ENCODE measurements at regions not wholly inside any gene's neighbourhood (a gene's known extent, or its start where the extent isn't known, plus 50 kb on each side); places are given as distances from the start of the nearest gene placed in this dataset.

- DNase-seq (ENCODE audit: low read depth, low spot score), result peak; percentile 29
Observed at GRCh38 chr14:66359500-66359899, 126.7 kb upstream of the CCDC196 start.

GRCh38 chr14:66360366-66360926, 125.7 kb upstream of the CCDC196 start:
- DNase-seq (ENCODE audit: low read depth, low spot score), result no peak

GRCh38 chr14:66361013-66361412, 125.2 kb upstream of the CCDC196 start:
- DNase-seq (ENCODE audit: low read depth, low spot score), result no peak

GRCh38 chr14:66365388-66365787, 120.8 kb upstream of the CCDC196 start:
- no peak for DNase-seq (ENCODE audit: low read depth, low spot score)

GRCh38 chr14:66369157-66369697, 116.9 kb upstream of the CCDC196 start:
- no peak for DNase-seq (ENCODE audit: low read depth, low spot score)

GRCh38 chr14:66371776-66372175, 114.4 kb upstream of the CCDC196 start:
- DNase-seq (ENCODE audit: low read depth, low spot score), result no peak

GRCh38 chr14:66375046-66375964, 110.9 kb upstream of the CCDC196 start:
- DNase-seq (ENCODE audit: low read depth, low spot score), result no peak

GRCh38 chr14:66377574-66377973, 108.6 kb upstream of the CCDC196 start:
- no peak for DNase-seq (ENCODE audit: low read depth, low spot score)

- DNase-seq (ENCODE audit: low read depth, low spot score), result no peak
Observed at GRCh38 chr14:66378712-66379505, 107.3 kb upstream of the CCDC196 start.

- no peak for DNase-seq (ENCODE audit: low read depth, low spot score)
Observed at GRCh38 chr14:66380143-66380542, 106.0 kb upstream of the CCDC196 start.

GRCh38 chr14:66381755-66382154, 104.4 kb upstream of the CCDC196 start:
- DNase-seq (ENCODE audit: low read depth, low spot score), result no peak

- DNase-seq (ENCODE audit: low read depth, low spot score), result no peak
Observed at GRCh38 chr14:66383257-66383656, 102.9 kb upstream of the CCDC196 start.

- no peak for DNase-seq (ENCODE audit: low read depth, low spot score)
Observed at GRCh38 chr14:66383771-66384170, 102.4 kb upstream of the CCDC196 start.

GRCh38 chr14:66388516-66388915, 97.7 kb upstream of the CCDC196 start:
- no peak for DNase-seq (ENCODE audit: low read depth, low spot score)

- no peak for DNase-seq (ENCODE audit: low read depth, low spot score)
Observed at GRCh38 chr14:66389481-66389880, 96.7 kb upstream of the CCDC196 start.

GRCh38 chr14:66395300-66395699, 90.9 kb upstream of the CCDC196 start:
- DNase-seq (ENCODE audit: low read depth, low spot score), result no peak

GRCh38 chr14:66396164-66396563, 90.0 kb upstream of the CCDC196 start:
- DNase-seq (ENCODE audit: low read depth, low spot score), result no peak

- no peak for DNase-seq (ENCODE audit: low read depth, low spot score)
Observed at GRCh38 chr14:66398437-66398836, 87.7 kb upstream of the CCDC196 start.

GRCh38 chr14:66401449-66402095, 84.6 kb upstream of the CCDC196 start:
- no peak for DNase-seq (ENCODE audit: low read depth, low spot score)

- no peak for DNase-seq (ENCODE audit: low read depth, low spot score)
Observed at GRCh38 chr14:66403183-66403582, 83.0 kb upstream of the CCDC196 start.

GRCh38 chr14:66404051-66404545, 82.1 kb upstream of the CCDC196 start:
- DNase-seq (ENCODE audit: low read depth, low spot score), result no peak
